OCI-LY1 (cell line): ENCODE measurements at regions not wholly inside any gene's neighbourhood (a gene's known extent, or its start where the extent isn't known, plus 50 kb on each side); places are given as distances from the start of the nearest gene placed in this dataset.

Experiments
- H2AFZ ChIP-seq: fragments of 200-600 bp; sonication (generic), shearing (Covaris generic); 2 replicates; pipeline ENCODE4 v1.6.0; 2014; ENCODE audit warnings: antibody characterized with exemption, mild to moderate bottlenecking, low read length
- H3F3A ChIP-seq: fragments of 200-600 bp; sonication (generic), shearing (Covaris generic); 2 replicates; pipeline ENCODE4 v1.6.0; 2014; ENCODE audit warnings: mild to moderate bottlenecking, antibody characterized with exemption, low read length, moderate library complexity; ENCODE audit not compliant: insufficient read depth
- H3K27ac ChIP-seq: fragments of 200-600 bp; sonication (generic); 2 replicates; pipeline ENCODE4 v1.5.1; 2014; ENCODE audit warnings: low read length, mixed run types, mild to moderate bottlenecking, low read depth; ENCODE audit not compliant: poor library complexity, severe bottlenecking
- H3K27me3 ChIP-seq: fragments of 200-600 bp; sonication (generic); 2 replicates; pipeline ENCODE4 v1.6.0; 2014; ENCODE audit warnings: antibody characterized with exemption, mild to moderate bottlenecking, low read length, moderate library complexity; ENCODE audit not compliant: insufficient read depth
- H3K36me3 ChIP-seq: fragments of 200-600 bp; sonication (generic); 2 replicates; pipeline ENCODE4 v1.6.1; 2014; ENCODE audit warnings: mild to moderate bottlenecking, antibody characterized with exemption, low read length, moderate library complexity, mixed read lengths; ENCODE audit not compliant: insufficient read depth
- H3K4me1 ChIP-seq: fragments of 200-600 bp; sonication (generic); 2 replicates; pipeline ENCODE4 v1.5.1; 2014; ENCODE audit warnings: mild to moderate bottlenecking, low read length, moderate library complexity; ENCODE audit not compliant: insufficient read depth, severe bottlenecking
- H3K4me2 ChIP-seq: fragments of 200-600 bp; sonication (generic), shearing (Covaris generic); 2 replicates; pipeline ENCODE4 v1.6.1; 2014; ENCODE audit warnings: low read length
- H3K4me3 ChIP-seq: fragments of 200-600 bp; sonication (generic); 2 replicates; pipeline ENCODE4 v1.5.1; 2014; ENCODE audit warnings: low read length, low read depth, mild to moderate bottlenecking, mixed read lengths; ENCODE audit not compliant: poor library complexity, severe bottlenecking
- H3K79me2 ChIP-seq: fragments of 200-600 bp; shearing (Covaris generic); 2 replicates; pipeline ENCODE4 v1.6.1; 2016; ENCODE audit warnings: mixed run types, low read length, mixed read lengths; ENCODE audit not compliant: insufficient read depth
- H3K9ac ChIP-seq: fragments of 200-600 bp; sonication (generic), shearing (Covaris generic); 2 replicates; pipeline ENCODE4 v1.6.1; 2014; ENCODE audit warnings: mild to moderate bottlenecking, low read length, mixed read lengths
- H3K9me2 ChIP-seq: fragments of 200-600 bp; sonication (generic), shearing (Covaris generic); 2 replicates; pipeline ENCODE4 v1.6.1; 2014; ENCODE audit warnings: low read depth, mild to moderate bottlenecking, low read length, mixed read lengths
- H3K9me3 ChIP-seq: fragments of 200-600 bp; shearing (Covaris generic); 2 replicates; pipeline ENCODE4 v1.6.1; 2014; ENCODE audit warnings: low read length, mixed read lengths
- H4K20me1 ChIP-seq: fragments of 200-600 bp; sonication (generic), shearing (Covaris generic); 2 replicates; pipeline ENCODE4 v1.6.0; 2016; ENCODE audit warnings: mild to moderate bottlenecking, low read length; ENCODE audit not compliant: insufficient read depth
- CTCF ChIP-seq: fragments of 200-600 bp; sonication (generic), shearing (Covaris generic); IDR thresholded peaks from 2 replicates; pipeline ENCODE4 v1.5.1; 2017; ENCODE audit warnings: mild to moderate bottlenecking, antibody characterized with exemption, low read length, moderate library complexity, mixed read lengths
- EZH2 ChIP-seq: fragments of 200-600 bp; sonication (generic), shearing (Covaris generic); IDR thresholded peaks from 2 replicates; pipeline ENCODE4 v1.8.0; 2017; ENCODE audit warnings: borderline replicate concordance, mixed run types, mild to moderate bottlenecking, antibody characterized with exemption, low read length, moderate library complexity, mixed read lengths

- H3F3A ChIP-seq, result no peaks in the 10 kb centered on the region
- no peaks in the 10 kb centered on the region for H4K20me1 ChIP-seq
- no peak overlapping the region for H3K4me3 ChIP-seq
- H3K27ac ChIP-seq, result no peak overlapping the region
- H3K9me2 ChIP-seq, result no peaks in the 10 kb centered on the region
- H3K79me2 ChIP-seq, result no peaks in the 10 kb centered on the region
- H3K27me3 ChIP-seq, result no peaks in the 10 kb centered on the region
- H3K36me3 ChIP-seq, result no peaks in the 10 kb centered on the region
- no peak overlapping the region for H3K4me2 ChIP-seq
- no peak overlapping the region for H2AFZ ChIP-seq
- H3K9me3 ChIP-seq, result no peaks in the 10 kb centered on the region
- TF ChIP-seq CTCF (no peak), EZH2 (no peak)
- no peaks in the 10 kb centered on the region for H3K4me1 ChIP-seq
- no peak overlapping the region for H3K9ac ChIP-seq
Measured at GRCh38 chr18:44411262-44411905, 269.3 kb upstream of the SETBP1 start.

GRCh38 chr18:44411976-44412375 lies 268.7 kb upstream of the SETBP1 start:
- no peaks in the 10 kb centered on the region for H3K9me2 ChIP-seq
- no peaks in the 10 kb centered on the region for H3K4me1 ChIP-seq
- no peaks in the 10 kb centered on the region for H3K9me3 ChIP-seq
- H4K20me1 ChIP-seq, result no peaks in the 10 kb centered on the region
- no peaks in the 10 kb centered on the region for H3F3A ChIP-seq
- no peak overlapping the region for H3K4me3 ChIP-seq
- no peaks in the 10 kb centered on the region for H3K79me2 ChIP-seq
- no peaks in the 10 kb centered on the region for H3K36me3 ChIP-seq
- H3K9ac ChIP-seq, result no peak overlapping the region
- H2AFZ ChIP-seq, result no peak overlapping the region
- no peak overlapping the region for H3K27ac ChIP-seq
- H3K27me3 ChIP-seq, result no peaks in the 10 kb centered on the region
- H3K4me2 ChIP-seq, result no peak overlapping the region
- TF ChIP-seq EZH2, result no peak

GRCh38 chr18:44423814-44424644 lies 256.7 kb upstream of the SETBP1 start:
- Histone ChIP-seq H3K4me1 (no peaks in the 10 kb centered on the region), H3F3A (no peaks in the 10 kb centered on the region), H3K27ac (no peak overlapping the region), H3K36me3 (no peaks in the 10 kb centered on the region), H4K20me1 (no peaks in the 10 kb centered on the region), H3K4me2 (no peak overlapping the region), H3K9me3 (no peaks in the 10 kb centered on the region), H2AFZ (no peak overlapping the region), H3K79me2 (no peaks in the 10 kb centered on the region), H3K27me3 (no peaks in the 10 kb centered on the region), H3K9me2 (no peaks in the 10 kb centered on the region), H3K9ac (no peak overlapping the region), H3K4me3 (no peak overlapping the region)
- no peak for TF ChIP-seq CTCF
- no peak for TF ChIP-seq EZH2
